HG03469 (cell line): ENCODE measurements at regions not wholly inside any gene's neighbourhood (a gene's known extent, or its start where the extent isn't known, plus 50 kb on each side); places are given as distances from the start of the nearest gene placed in this dataset.

Source experiments
- ATAC-seq: cut with Tn5 transposase; IDR thresholded peaks from one replicate; pipeline ENCODE4 v1.9.1; 2021; ENCODE audit warnings: mild to moderate bottlenecking, moderate library complexity, moderate number of reproducible peaks; ENCODE audit not compliant: unreplicated experiment

- ATAC-seq: no peak
Measured at GRCh38 chr2:103734911-103735310, 973.1 kb downstream of the TMEM182 start.

- no peak for ATAC-seq
Measured at GRCh38 chr2:103738108-103738507, 976.3 kb downstream of the TMEM182 start.

GRCh38 chr2:103738606-103739005 lies 976.8 kb downstream of the TMEM182 start:
- no peak for ATAC-seq

- ATAC-seq: no peak
Measured at GRCh38 chr2:103739186-103739585, 977.4 kb downstream of the TMEM182 start.

GRCh38 chr2:103739921-103740320 lies 978.1 kb downstream of the TMEM182 start:
- ATAC-seq: no peak

GRCh38 chr2:103740631-103741030 lies 978.8 kb downstream of the TMEM182 start:
- ATAC-seq: no peak

- ATAC-seq: no peak
Measured at GRCh38 chr2:103743195-103743594, 981.4 kb downstream of the TMEM182 start.

- no peak for ATAC-seq
Measured at GRCh38 chr2:103754530-103754929, 992.7 kb downstream of the TMEM182 start.

GRCh38 chr2:103773884-103774283 lies 1012.1 kb downstream of the TMEM182 start:
- no peak for ATAC-seq

GRCh38 chr2:103780088-103780702 lies 1018.4 kb downstream of the TMEM182 start:
- ATAC-seq: no peak

- ATAC-seq: no peak
Measured at GRCh38 chr2:103781313-103781712, 1019.5 kb downstream of the TMEM182 start.

- ATAC-seq: no peak
Measured at GRCh38 chr2:103784261-103784660, 1022.4 kb downstream of the TMEM182 start.

GRCh38 chr2:103785432-103785831 lies 1023.6 kb downstream of the TMEM182 start:
- no peak for ATAC-seq

GRCh38 chr2:103785956-103786355 lies 1024.1 kb downstream of the TMEM182 start:
- ATAC-seq: no peak

- ATAC-seq: no peak
Measured at GRCh38 chr2:103788389-103788788, 1026.6 kb downstream of the TMEM182 start.

- ATAC-seq: no peak
Measured at GRCh38 chr2:103788951-103789350, 1027.1 kb downstream of the TMEM182 start.

GRCh38 chr2:103789381-103790095 lies 1027.7 kb downstream of the TMEM182 start:
- no peak for ATAC-seq

GRCh38 chr2:103792042-103792441 lies 1030.2 kb downstream of the TMEM182 start:
- no peak for ATAC-seq

GRCh38 chr2:103798291-103798690 lies 1036.5 kb downstream of the TMEM182 start:
- no peak for ATAC-seq

GRCh38 chr2:103804013-103804412 lies 1042.2 kb downstream of the TMEM182 start:
- ATAC-seq: no peak

- ATAC-seq: no peak
Measured at GRCh38 chr2:103805746-103806145, 1043.9 kb downstream of the TMEM182 start.

GRCh38 chr2:103808814-103809213 lies 1045.1 kb upstream of the POU3F3 start:
- no peak for ATAC-seq

- no peak for ATAC-seq
Measured at GRCh38 chr2:103809415-103809814, 1044.5 kb upstream of the POU3F3 start.
